ENCODE measurements at regions not wholly inside any gene's neighbourhood (a gene's known extent, or its start where the extent isn't known, plus 50 kb on each side); places are given as distances from the start of the nearest gene placed in this dataset.

DNA sequence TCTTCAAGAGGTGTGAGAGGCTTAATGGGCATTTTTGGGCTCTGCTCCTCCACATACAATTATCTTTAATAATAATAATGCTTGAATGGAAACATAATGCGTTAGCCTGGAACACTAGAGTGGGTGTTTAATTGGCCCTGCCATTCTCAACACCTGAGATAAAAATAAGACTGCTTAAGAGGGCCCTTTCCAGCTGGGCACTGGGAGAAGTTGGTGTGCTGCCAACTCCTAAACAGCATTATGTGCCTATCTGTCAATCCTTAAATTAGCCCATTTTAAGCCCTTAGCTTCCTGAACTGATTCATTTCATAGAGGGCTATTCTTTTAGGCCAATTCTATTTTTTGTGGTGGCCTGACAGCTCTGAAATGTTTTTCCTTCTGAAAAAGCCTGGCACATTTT, 211.1 kb upstream of the ZIC3 start:
- no peak overlapping the region for H3K27ac ChIP-seq
- no peaks in the 10 kb centered on the region for H3K36me3 ChIP-seq
- ATAC-seq (ENCODE audit: insufficient number of reproducible peaks, low FRiP score, low read depth) (no peak), DNase-seq (ENCODE audit: low spot score) (no peak)
- no peaks in the 10 kb centered on the region for H3K27me3 ChIP-seq (replicated peaks; ENCODE audit: insufficient read depth)
- no peaks in the 10 kb centered on the region for H3K9me3 ChIP-seq
- no peak overlapping the region for H3K4me3 ChIP-seq
- TF ChIP-seq, protein P1, sequence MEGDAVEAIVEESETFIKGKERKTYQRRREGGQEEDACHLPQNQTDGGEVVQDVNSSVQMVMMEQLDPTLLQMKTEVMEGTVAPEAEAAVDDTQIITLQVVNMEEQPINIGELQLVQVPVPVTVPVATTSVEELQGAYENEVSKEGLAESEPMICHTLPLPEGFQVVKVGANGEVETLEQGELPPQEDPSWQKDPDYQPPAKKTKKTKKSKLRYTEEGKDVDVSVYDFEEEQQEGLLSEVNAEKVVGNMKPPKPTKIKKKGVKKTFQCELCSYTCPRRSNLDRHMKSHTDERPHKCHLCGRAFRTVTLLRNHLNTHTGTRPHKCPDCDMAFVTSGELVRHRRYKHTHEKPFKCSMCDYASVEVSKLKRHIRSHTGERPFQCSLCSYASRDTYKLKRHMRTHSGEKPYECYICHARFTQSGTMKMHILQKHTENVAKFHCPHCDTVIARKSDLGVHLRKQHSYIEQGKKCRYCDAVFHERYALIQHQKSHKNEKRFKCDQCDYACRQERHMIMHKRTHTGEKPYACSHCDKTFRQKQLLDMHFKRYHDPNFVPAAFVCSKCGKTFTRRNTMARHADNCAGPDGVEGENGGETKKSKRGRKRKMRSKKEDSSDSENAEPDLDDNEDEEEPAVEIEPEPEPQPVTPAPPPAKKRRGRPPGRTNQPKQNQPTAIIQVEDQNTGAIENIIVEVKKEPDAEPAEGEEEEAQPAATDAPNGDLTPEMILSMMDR (IDR thresholded peaks at IDR 0.05): no peak
- H3K4me1 ChIP-seq (ENCODE audit: control insufficient read depth in 1 of 2, low read depth in 2 of 2): no peaks in the 10 kb centered on the region

GRCh38 chrX:137353404-137353803, 212.5 kb upstream of the ZIC3 start:
- H3K27ac ChIP-seq: no peak overlapping the region
- no peaks in the 10 kb centered on the region for H3K36me3 ChIP-seq
- H3K9me3 ChIP-seq: no peaks in the 10 kb centered on the region
- ATAC-seq (ENCODE audit: insufficient number of reproducible peaks, low FRiP score, low read depth) (no peak), DNase-seq (ENCODE audit: low spot score) (no peak)
- TF ChIP-seq, protein P1 (IDR thresholded peaks at IDR 0.05): no peak
- H3K27me3 ChIP-seq (replicated peaks; ENCODE audit: insufficient read depth): no peaks in the 10 kb centered on the region
- H3K4me3 ChIP-seq: no peak overlapping the region
- no peaks in the 10 kb centered on the region for H3K4me1 ChIP-seq (ENCODE audit: control insufficient read depth in 1 of 2, low read depth in 2 of 2)

GRCh38 chrX:137352101-137352660, 213.7 kb upstream of the ZIC3 start:
- H3K27ac ChIP-seq: no peak overlapping the region
- no peaks in the 10 kb centered on the region for H3K9me3 ChIP-seq
- H3K4me1 ChIP-seq (ENCODE audit: control insufficient read depth in 1 of 2, low read depth in 2 of 2): no peaks in the 10 kb centered on the region
- no peak overlapping the region for H3K4me3 ChIP-seq
- DNase-seq (ENCODE audit: low spot score): no peak
- H3K36me3 ChIP-seq: no peaks in the 10 kb centered on the region
- H3K27me3 ChIP-seq (replicated peaks; ENCODE audit: insufficient read depth): no peaks in the 10 kb centered on the region
- no peak for ATAC-seq (ENCODE audit: insufficient number of reproducible peaks, low FRiP score, low read depth)
- TF ChIP-seq, protein P1 (IDR thresholded peaks at IDR 0.05): no peak

GRCh38 chrX:137342969-137343368, 223.0 kb upstream of the ZIC3 start:
- DNase-seq (ENCODE audit: low spot score) (no peak), ATAC-seq (ENCODE audit: insufficient number of reproducible peaks, low FRiP score, low read depth) (no peak)
- Histone ChIP-seq H3K4me3 (no peak overlapping the region), H3K4me1 (ENCODE audit: control insufficient read depth in 1 of 2, low read depth in 2 of 2) (no peaks in the 10 kb centered on the region), H3K27me3 (replicated peaks; ENCODE audit: insufficient read depth) (no peaks in the 10 kb centered on the region), H3K27ac (no peak overlapping the region), H3K36me3 (no peaks in the 10 kb centered on the region), H3K9me3 (no peaks in the 10 kb centered on the region)
- TF ChIP-seq, protein P1 (IDR thresholded peaks at IDR 0.05): no peak

- H3K9me3 ChIP-seq: no peaks in the 10 kb centered on the region
- DNase-seq (ENCODE audit: low spot score): no peak
These were observed 252.3 kb upstream of the ZIC3 start for GRCh38 chrX:137313627-137314026.

More at GRCh38 chrX:137313627-137314026, 252.3 kb upstream of the ZIC3 start:
- Histone ChIP-seq H3K4me1 (ENCODE audit: control insufficient read depth in 1 of 2, low read depth in 2 of 2) (no peaks in the 10 kb centered on the region), H3K27me3 (replicated peaks; ENCODE audit: insufficient read depth) (no peaks in the 10 kb centered on the region), H3K36me3 (no peaks in the 10 kb centered on the region), H3K4me3 (no peak overlapping the region), H3K27ac (no peak overlapping the region)
- TF ChIP-seq, protein P1 (IDR thresholded peaks at IDR 0.05): no peak
- ATAC-seq (ENCODE audit: insufficient number of reproducible peaks, low FRiP score, low read depth): no peak

Data from thoracic aorta (tissue), 2 donors.